DMS53 (cell line): ENCODE measurements at regions not wholly inside any gene's neighbourhood (a gene's known extent, or its start where the extent isn't known, plus 50 kb on each side); places are given as distances from the start of the nearest gene placed in this dataset.
A peak's percentile ranks its signal among the peaks of the same experiment; 100 is the strongest.

Source experiments
- DNase-seq: peaks from one replicate; lab custom pipeline; 2025; lab: John Stamatoyannopoulos, UW

DNA sequence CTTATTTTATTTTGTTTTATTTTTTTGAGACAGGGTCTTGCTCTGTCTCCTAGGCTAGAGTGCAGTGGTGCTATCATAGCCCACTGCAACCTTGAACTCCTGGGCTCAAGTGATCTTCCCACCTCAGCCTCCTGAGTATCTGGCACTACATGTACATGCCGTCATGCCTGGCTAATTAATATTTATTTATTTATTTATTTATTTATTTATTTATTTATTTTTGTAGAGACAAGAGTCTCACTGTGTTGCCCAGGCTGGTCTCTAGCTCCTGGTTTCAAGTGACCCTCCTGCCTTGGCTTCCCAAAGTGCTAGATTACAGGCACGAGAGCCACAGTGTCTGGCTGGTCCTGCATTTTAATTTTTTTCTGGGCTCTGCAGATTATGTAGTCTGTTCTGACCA is 84.9 kb upstream of the BCOR start:
- DNase-seq: no peak

DNA sequence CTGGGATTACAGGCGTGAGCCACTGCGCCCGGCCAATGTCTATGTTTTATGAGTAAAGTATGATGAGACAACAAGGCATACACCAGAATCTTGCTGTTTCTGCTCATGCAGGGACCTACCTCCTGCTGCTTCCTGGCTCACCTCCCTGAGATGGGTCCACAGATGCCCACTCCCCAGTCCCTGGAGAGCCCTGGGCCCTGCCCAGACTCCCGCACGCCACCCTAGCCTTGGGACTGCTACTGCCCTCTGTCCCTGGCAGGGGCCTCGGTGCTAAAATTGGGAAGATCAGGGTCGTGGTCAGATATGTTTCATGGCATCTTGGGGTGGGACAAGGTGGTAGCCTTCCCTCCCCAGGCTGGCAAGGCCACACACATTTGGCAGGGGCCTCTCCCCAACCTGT is 84.3 kb upstream of the BCOR start:
- DNase-seq: no peak

DNA sequence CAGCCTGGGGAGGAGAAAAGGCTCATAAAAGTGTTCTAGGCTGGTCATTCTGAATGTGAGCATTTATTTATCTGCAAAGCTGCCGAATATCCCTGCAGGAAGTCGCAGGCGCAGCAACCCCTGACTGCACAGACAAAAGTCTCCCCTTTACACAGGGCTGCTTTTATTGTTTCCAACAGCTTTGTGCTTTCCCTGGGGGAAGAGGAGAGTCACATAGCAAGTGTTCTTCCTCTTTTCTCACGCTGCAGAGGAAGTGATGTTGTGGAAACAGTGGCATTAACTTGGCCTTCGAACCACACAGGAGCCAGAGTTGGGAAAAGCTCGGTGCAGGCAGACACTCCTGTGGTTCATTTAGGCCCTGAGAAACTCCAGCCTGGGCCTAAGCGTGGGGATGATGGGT is 81.5 kb upstream of the BCOR start:
- DNase-seq: no peak

DNA sequence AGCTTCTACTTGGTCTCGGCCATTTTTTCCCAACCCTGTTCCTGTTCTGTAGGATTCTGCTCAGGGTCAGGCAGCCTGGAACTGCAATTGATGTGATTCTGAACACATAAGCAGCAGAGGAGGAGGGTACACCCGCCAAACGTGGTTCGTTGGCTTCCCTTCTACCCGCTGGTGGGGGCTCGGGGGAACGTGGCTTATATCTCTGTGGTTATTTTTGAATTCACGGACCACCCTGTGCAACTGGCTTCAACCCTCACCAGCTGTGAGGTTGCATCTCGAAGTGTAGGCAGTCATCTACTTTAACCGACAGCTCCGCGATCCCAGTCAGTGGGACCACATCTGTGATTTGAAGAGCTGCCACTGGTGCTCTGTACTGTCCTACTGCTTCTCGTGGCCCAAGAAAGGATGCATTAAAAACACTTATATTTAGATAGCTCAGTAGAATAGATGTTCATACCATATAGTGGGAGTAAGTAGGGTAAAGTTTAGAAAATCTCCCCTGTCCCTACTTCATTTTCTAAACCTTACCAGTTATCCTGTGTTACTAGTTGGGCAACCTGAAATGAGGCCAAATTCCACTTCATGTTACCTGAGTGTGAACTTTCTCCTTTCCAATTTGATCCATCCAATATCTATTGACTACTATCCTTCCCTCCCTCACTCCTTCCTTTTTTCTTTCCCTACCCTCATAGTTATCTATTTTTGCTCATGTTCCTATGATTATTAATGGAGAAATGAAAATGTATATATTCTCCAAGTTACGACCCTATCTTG is 80.4 kb upstream of the BCOR start:
- no peak for DNase-seq

DNA sequence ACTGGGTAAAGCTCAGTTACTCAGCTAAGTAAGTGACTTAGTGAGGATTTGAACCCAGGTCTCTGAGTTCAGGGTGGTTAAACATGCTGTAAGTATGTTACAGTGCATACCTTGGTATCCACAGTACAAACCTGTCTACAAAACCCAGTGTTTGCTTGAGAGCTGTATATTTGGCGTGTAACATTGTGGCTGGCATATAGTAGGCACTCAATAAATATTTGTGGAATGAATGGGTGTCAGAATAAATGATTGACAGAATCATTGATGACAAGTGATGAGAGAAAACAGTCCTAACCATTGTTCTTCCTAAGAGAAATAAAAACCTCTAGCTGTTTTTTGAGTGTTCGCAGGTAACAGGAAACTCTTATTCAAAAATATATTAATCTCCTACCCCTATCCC is 79.7 kb upstream of the BCOR start:
- peak; percentile 44 for DNase-seq

DNA sequence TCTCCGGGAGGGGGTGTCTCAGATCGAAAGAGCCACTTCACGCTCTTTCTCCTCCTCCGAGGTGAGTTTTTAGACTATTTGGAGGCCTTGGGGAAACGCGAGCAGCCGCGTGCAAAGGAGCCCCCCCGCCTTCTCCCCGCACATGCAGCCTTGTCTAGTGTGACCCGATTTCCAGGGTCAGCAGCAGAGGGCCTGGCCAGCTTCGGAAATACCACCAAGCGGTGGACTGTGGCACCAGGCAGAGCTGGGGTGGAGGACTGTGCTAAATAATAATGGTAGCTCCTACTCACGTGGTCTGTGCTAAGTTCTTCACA is 79.3 kb upstream of the BCOR start:
- DNase-seq: peak; percentile 77

DNA sequence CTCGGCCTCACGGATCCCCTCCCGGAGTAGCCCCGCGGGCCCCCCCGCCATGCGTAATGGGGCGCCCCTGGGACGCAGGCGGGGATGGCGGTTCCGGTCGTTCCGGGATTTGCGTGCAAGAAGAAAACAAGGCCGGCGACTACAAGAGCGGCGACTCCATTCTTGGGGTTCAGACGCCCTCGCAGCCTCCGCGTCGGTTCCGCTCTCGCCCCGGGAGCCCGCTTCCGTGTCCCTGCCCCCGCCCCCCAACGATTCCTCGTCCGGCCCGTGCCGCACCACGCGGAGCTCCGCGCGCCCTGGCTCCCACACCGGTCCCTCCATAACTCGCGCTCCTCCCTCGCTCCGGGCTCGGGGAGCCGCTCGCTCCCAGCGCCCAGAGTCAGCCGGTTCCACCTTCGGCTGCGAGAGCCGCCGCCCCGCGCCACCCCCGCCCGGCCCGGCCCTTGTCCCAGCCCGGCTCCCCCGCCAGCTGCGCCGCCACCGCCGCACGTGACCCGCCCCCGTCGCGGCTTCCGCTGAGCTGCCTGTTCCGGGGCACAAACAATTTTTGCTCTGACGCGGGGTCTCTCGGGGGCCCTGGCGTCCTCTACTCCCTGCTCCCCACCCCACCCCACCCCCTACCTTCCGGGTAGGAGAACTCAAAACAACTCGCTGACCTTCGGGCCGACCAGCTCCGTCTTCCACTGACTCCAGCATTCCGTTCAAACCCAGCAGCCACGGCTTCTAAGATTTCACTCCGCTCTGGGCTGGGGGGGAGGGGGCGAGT is 78.8 kb upstream of the BCOR start:
- peak; percentile 82 for DNase-seq

DNA sequence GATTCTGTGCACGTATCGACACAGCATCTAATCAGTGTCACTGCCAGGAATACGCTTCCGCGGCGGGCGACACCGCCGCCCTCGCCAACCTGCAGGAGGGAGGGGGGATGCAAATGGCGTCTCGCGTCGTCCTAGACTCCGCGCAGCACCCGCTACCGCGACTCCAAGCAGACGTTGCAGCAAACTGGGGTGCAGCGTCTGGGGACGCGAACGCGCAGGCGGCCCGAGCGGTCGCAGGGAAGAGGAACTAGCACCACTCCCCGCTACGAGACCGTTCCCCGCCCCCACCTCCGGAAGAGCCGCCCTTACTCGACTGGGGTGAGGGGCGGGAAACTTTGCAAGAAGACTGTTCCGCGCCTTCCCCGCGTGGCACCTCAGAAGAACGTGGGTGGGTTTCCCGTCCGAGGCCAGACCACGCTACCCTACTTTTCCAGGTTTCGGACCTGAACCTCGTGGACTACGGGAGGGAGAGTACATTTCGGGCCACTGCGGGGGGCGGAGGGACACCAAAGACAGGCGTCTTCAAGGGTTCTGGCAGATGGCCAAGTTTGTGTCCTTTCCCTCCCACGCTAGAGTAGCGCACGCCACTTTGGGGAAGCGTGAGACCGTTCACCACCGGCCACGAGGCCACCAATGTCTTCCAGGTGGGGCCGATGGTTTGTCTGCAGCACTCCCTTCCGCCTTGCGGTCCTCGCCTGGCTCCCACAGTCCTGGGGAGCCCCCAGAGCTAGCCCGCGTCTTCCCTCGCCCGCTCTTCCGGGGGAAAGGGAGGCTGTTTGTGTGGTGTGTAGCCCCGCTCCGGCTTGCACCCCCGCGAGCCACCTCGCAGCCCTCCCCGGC is 78.0 kb upstream of the BCOR start:
- DNase-seq: peak; percentile 93

DNA sequence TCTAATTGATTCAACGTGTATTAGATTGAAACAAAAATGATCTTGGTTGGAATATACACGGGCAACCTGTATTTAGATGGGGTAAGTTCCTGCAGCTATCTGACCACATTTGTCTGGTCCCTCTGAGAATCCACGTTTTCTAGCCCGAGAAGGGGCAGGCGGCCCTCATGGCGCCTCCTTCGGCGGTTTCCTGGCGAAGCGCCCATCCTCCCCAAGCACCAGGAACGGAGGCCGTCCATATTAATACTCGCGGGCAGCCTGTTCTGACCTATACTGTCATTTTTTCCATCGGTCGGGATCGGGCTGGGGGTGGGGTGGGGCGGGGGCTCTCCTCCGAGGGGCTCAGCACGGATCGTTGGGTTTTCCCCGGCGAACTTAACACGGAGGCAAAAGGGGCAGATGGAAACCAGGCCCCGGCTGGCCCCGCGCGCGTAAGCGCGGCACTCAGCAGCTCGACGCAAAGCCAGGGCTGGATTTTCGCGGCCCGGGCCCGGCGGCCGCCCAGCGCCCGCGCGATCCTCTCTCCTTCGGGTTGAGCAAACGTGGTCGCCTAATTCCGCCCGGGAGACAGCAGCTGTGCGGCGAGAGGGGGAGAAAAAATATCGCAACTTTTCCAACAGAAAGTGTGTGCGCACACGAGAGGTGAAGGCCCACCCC is 77.2 kb upstream of the BCOR start:
- DNase-seq: peak; percentile 89

DNA sequence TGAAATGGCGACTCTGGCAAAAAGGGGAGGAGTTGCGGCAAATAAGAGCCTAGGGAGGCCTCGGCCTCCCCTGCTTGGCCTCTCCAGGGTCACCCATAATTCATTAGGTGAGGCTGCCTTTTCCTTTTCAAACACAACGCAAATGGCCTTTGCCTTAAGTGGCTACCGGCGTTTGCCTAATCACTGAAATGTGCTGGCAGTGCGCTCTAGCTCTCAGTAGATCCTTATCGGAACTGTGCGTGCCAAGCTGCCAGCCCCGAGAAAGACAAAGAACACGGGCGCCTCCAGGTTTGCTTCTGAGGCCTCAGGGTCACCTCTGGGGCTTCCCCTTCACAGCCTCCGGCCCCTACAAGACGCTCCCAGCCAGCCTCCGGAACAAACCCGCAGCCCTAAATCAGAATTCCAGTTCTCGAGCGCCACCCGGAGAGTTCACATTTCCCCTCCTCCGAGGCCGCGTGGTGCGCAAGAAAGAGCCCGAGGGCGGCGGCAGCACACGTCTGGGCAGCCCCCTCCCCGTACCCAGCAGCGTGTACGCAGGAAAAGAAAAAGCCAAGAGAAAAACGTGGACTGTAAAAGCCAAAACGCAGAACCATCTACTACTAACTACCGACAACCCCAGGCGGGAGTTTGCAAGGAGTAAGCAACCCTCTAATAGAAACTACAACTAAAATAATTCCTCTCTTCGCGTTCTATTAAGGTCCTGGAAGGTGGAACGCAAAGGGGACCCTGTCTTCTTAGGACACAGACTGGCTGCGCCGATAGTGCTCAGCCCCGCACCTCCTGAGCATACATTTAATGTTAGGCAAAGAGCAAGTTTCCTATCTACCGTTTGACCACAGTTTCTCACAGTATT is 76.5 kb upstream of the BCOR start:
- peak; percentile 82 for DNase-seq

DNA sequence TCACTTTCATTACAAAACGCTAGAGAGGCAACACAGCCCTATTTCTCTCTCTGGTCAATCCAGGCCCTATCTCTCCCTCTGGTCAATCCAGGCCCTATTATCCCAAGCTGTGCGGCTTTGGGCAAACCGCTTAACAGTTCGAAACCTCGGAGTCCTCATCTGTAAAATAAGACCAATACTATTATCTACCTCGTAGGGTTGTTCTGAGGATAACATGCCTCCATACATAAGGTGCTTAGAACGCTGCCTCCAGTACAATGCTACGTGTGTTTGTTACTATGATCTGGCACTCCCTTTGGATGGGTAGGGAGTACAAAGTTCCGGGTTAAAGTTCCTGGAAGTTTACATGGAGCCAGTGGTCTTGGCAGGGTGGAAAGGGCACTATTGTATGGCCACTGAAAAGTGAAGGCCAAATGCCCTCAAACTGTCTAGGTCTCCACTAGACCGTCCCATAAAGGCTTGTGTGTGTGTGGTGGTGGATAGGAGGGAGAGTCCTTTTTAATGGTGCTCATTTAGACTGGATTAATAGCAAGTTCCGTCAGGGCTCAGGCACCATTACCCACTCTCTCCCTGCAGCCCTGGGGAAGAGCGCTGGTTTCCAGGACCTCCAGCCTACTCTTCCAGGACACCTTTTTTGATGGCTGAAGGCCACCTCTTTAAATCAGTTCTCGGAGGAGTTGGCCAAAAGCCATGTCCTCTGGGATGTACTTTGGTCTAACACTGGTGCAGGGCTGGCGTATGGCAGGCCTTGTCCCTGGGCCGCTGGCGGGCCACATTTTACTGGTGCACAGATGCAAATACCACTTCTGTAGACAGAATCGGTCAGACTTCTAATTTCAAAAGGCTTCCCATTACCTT is 75.6 kb upstream of the BCOR start:
- no peak for DNase-seq

DNA sequence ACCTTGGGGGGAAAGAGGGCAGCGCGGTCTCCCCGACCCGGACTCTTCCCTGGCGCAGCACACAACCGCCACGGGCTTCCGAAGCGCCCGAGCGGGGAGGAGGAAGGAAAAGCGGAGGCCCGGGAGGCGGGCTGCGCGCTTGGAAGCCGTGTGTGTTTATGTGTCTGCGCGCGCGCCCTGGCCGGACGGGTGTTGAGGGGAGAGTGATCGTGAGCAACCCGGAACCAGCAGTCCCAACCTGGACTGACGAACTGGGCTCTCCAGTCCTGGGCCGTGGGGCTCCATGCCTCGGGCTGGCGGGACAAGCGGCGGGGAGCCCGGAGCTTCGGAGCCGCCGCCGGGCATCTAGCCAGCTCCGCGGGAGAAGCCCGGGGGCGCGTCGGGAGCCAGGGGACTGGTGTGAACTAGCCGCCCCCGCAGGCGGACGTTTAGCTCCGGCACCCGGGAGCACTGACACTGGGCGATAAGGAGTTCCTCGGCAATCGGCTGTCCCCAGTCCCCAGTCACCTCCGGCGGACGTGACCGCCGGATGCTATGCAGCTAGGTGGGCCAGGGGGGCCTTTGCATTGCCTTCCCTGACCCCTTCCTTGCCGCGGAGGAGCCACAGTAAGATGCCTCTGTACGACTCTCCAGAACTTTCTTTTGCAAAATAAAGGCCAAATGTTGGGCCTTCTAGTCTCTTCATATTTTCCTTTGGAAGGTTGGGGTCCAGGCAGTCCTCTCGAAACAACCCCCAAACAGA is 74.8 kb upstream of the BCOR start:
- peak; percentile 87 for DNase-seq

DNA sequence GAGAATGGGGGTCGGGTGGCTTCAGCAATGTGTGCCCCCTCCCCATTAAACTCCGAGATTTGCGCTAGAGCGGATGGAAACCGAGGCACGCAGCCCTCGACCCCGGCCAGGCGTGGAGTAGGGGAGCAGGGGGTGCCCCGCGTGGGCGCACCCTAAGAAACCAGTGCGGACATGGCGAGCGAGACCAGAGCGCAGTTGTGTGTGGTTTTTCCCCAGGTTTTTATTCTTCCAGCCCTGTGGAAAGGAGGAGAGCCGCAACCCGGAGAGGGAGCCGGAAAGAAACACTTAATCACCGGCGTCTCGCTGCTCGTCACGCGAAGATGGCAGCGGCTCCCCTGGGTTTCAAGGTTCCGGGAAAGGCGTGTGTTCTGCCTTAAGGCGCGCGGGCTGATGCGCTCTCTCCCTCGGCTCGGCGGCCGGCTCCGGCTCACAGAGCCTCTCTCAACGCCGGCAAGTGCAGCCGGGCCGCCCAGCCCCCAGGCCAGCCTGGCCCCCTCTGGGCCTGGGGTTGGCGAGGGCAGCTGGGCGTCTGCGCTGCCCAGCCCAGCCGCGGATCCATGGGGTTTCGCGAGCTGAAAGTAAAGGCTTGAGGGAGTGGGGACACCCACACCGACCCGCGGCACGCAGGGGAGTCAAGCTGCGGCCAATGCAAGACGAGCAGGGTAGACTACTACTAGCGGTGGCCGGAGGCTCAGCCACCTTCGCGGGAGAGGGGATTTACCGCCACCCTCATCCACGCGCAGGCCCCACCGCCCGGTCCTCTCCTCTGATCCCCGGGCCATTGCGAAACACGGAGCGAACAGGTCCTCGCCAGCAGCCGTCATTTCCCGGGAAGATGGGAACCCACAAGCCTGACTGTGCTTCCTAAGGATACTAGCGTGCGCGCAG is 74.0 kb upstream of the BCOR start:
- DNase-seq: peak; percentile 74

DNA sequence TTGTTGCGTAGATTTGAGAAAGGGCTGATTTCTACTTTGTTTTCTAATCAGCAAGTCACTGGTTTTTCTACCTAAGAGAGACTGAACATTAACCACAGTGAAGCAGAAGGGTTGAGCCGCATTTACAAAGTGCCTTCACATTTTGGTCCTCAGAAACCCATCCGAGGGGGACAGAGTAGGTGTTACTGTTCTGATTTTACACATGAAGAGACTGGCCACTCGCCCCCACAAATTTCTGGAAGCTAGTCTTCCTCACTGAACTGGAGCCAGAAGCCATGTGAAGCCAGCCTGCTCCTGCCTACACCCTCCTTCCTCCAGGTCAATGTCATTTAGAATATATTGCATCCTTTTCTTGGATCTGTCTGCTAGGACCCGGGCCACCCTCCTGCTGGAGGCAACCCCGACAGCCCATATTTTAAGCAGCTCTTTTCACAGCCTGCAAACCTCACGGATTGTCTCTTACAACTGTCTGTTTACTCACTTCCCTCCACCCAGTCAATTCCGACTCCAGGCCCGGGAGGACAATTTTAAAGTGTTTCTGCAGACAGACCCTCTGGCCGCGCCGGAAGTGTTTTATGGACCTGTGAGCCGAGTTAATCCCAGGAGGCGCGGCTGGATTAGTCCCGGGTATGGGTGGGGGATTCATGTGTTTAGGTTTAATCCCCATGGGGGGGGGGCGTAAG is 73.2 kb upstream of the BCOR start:
- peak; percentile 70 for DNase-seq

DNA sequence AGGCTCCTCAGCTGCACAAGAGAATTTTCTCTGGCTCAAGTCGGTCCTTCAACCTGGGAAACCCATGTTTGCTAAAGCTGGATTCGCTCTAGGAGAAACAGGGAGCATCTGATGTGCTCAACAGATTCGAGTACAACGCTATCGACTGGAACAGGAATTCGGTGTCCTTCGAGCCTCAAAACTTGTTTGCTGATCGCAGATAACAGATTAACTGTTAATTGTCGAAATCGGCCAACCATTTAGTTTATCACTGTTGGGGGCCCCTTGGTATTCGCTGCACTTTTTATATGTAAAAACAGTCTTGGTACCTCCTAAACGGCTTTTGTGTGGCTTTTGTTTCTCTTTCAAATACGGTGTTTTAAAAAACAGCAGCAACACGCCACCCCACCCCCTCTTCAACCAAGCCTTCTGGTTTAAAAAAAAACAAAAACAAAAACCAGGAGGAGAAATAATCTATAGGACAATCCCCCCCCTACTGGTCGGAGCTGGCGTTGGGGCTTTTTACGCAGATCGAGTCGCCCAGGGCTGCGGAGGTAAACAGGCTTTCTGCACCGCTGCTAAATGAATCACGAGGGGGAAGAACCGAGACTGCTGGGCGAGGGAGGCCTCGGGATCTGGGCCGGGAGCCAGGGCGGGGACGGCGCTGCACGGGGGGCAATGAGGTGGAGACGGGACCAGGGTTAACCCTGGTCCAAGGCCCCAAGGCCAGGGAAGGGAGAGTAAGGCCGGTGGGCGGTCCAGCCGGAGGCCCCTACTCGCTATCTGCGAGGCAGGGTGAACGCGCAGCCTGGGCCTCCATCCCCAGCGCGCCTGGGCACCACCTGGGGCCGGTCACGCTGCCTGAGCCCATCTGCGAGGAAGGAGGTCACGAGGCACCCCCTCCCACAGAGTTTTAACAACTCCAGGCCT is 71.7 kb upstream of the BCOR start:
- peak; percentile 94 for DNase-seq

DNA sequence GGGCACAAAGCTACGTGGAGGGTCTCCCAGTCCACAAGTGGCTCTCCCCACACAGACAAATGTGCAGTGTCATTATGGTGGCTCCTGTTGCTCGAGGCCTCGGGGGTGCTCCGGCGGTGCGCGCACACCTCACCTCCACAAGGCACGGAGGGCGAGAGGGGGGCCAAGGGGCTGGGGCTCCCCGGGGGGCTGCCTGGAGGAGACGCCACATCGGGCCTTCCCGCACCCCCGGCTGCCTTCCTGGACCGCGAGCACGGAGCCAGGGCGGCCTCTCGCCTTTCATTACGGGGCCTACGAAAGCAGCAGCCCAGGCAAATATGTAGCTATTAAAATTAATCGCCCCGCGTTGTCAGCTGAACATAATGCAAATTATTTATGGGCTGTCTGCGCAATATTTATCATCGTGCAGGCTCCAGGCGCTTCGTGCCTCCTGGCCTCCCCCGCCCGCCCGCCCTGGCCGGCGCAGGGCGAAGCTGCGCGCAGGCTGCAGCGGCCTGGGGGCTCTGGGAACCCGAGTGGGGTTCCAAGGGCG is 70.8 kb upstream of the BCOR start:
- DNase-seq: peak; percentile 45
